GM12874 (cell line): ENCODE measurements at regions not wholly inside any gene's neighbourhood (a gene's known extent, or its start where the extent isn't known, plus 50 kb on each side); places are given as distances from the start of the nearest gene placed in this dataset.

Source experiments
- TF ChIP-seq, protein P1 (sequence below): IDR thresholded peaks from 2 replicates; pipeline ENCODE4 v1.5.1; 2011; ENCODE audit warnings: low read depth, mild to moderate bottlenecking, control low read depth, low read length, moderate library complexity; ENCODE audit not compliant: insufficient read depth

DNA sequence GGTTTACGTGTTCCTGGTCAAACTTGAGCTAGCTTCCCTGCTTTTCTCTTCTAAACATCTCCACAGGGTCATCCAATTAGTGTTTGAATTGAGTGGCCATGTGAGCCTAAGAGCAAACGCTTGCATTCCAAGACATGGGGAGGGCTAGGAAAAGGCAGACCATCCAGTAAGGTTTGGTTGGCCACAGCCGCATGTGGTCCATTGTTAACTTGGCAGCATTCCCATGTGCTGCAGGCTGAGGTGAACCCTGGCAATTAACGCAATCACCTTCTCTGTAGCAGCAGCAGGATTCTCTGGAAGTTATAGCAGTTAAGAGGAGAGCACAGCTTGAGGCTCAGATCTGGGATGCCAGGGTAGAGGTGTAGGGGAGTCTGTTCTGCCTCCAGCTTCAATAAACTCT, 502.2 kb upstream of the LMCD1 start:
- TF ChIP-seq, protein P1, sequence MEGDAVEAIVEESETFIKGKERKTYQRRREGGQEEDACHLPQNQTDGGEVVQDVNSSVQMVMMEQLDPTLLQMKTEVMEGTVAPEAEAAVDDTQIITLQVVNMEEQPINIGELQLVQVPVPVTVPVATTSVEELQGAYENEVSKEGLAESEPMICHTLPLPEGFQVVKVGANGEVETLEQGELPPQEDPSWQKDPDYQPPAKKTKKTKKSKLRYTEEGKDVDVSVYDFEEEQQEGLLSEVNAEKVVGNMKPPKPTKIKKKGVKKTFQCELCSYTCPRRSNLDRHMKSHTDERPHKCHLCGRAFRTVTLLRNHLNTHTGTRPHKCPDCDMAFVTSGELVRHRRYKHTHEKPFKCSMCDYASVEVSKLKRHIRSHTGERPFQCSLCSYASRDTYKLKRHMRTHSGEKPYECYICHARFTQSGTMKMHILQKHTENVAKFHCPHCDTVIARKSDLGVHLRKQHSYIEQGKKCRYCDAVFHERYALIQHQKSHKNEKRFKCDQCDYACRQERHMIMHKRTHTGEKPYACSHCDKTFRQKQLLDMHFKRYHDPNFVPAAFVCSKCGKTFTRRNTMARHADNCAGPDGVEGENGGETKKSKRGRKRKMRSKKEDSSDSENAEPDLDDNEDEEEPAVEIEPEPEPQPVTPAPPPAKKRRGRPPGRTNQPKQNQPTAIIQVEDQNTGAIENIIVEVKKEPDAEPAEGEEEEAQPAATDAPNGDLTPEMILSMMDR = no peak

DNA sequence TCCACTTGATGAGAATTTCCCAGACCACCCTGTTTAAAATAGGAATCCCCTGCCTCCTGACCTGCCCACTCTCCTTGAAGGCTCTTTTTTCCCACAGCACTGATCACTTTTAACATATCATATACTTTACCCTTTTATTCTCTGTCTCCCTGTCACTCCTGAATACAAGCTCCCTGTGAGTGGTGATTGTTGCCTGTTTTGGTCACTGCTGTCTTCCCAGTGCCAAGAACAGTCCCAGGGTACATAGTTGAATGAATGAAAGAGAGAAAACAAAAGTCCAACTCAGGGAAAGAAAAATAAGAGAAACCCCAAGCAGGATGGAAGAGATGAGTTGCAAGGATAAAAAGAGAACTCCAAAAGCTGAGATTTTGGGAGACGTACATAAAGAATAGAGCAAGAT, 500.3 kb upstream of the LMCD1 start:
- TF ChIP-seq, protein P1 = no peak

DNA sequence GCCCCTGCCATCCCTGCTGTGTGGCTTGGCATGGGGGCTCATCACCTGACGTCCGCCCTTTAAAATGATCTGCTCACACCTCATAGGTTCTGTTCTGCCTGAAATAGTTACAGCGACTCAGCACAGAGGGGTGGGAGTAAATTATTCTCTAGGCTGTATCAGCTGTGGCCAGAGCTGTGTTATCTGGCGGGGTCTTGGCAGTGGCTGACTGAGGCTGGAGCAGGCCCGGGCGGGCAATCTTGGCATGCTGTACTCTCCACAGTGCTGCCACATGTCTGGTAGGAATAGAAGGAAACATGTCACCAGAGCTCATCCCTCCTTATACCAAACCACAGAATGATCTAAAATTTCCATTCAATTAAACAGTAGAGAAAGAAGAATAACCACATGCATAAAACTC, 499.9 kb upstream of the LMCD1 start:
- TF ChIP-seq, protein P1 = no peak

DNA sequence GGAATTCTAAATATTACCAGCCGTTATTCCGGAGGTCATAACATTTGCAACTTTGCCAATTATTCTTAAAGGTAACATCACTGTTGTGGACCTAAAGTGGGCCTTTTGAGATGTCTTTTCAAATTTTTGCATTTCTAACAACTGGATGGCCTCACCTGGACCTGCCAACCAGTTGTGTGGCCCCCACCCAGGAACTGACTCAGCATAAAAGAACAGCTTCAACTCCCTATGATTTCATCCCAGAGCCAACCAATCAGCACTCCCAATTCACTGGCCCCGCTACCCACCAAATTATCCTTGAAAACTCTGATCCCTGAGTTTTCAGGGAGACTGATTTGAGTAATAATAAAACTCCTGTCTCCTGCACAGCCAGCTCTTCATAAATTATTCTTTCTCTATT, 489.7 kb upstream of the LMCD1 start:
- TF ChIP-seq, protein P1 = no peak

DNA sequence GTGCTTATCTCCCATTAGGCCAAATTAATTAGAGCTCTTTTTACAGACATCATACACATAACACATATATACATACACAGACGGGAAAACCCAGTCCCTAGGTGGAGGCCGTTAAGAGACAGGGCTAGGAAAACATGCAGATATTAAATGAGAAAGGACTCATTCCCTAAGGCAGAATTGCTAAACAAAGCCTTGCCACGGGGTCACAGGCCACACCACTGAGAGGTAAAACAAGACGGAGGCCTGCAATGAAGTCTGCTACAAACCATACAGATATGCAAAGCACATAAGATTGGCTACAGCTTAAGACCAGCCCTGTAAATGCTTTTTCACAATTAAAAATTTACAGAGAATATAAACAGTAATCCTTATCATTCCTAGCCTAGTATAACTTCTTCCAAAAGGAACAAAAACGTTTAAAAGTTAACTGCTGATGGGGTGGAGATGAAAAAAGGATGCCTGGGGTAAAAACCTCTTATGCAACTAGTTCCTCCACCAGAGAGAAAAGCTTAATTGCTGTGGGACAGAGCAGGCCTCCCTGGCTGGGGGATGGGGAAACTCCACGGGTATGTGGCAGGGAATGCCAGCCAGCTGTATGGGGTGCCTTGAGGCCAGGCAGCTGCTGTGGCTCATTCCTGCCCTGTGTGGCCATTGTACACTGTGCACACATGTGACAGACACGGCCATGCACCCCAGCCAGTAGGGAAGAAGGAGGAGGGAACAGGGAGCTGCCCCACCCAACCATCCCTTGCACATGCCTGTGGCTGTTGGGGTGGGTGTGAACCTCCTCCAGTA, 481.4 kb upstream of the LMCD1 start:
- TF ChIP-seq, protein P1 = no peak

DNA sequence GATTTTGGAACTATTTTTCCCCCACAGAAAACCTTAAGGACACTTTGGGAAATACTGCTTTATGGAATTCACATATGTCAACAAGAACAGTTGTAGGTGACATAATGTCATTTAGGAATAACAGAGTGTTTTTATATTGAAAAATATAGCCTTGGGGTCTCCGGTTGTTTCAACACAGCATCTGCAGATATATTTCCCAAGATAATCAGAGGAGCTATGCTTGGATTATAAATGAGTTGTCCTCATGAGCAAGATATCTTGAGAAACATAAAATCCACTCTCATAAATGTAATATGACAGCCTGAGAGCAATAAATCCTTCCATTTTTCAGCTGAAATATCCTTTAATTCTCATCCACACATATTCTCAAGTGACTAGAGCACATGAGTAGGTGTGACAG, 473.7 kb upstream of the LMCD1 start:
- TF ChIP-seq, protein P1 = no peak

DNA sequence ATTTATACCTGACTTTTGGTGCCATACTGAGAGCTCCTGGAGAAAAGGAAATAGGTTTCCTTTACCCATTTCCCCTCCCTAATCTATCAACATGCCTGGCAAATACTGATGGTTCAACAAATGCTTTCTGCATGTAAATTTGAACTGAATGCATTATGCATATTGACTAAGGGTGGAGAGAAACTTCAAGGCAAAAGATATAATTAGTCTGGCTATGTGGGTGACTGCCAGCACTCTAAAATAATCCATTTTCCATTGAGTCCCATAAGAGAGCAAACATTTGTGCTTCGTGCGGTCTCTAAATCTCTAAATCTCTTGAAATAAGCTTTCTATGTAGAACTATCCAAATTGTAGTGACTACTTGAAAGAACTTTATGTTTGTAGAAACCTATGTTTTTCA, 451.3 kb upstream of the LMCD1 start:
- TF ChIP-seq, protein P1 = no peak
